ENCODE measurements at regions not wholly inside any gene's neighbourhood (a gene's known extent, or its start where the extent isn't known, plus 50 kb on each side); places are given as distances from the start of the nearest gene placed in this dataset.
"Not testable (repeated sequence)": the region's sequence is repeated elsewhere in the genome, so short reads cannot be mapped to it uniquely, and the experiment has no call there.

DNA sequence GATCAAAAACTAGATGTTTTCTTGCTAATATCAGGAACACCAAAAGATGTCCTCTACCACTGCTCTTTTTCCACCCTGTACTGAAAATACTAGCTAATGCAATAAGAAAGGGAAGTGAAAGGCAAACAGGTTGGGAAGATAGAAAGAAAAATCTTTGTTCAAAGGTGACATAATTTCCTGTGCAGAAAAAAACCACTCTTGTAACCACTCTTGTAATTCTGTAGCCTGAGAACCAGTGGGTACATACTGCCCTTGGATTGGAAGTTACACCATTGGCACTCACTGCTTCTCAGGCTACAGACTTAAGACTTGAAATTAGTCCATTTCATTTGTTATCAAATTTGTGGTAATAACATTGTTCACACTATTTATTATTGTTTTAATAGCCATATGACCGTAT is 263.0 kb upstream of the TGIF2LX start:
- TF ChIP-seq, protein P1, sequence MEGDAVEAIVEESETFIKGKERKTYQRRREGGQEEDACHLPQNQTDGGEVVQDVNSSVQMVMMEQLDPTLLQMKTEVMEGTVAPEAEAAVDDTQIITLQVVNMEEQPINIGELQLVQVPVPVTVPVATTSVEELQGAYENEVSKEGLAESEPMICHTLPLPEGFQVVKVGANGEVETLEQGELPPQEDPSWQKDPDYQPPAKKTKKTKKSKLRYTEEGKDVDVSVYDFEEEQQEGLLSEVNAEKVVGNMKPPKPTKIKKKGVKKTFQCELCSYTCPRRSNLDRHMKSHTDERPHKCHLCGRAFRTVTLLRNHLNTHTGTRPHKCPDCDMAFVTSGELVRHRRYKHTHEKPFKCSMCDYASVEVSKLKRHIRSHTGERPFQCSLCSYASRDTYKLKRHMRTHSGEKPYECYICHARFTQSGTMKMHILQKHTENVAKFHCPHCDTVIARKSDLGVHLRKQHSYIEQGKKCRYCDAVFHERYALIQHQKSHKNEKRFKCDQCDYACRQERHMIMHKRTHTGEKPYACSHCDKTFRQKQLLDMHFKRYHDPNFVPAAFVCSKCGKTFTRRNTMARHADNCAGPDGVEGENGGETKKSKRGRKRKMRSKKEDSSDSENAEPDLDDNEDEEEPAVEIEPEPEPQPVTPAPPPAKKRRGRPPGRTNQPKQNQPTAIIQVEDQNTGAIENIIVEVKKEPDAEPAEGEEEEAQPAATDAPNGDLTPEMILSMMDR (IDR thresholded peaks at IDR 0.05) = not testable (repeated sequence)
- not testable (repeated sequence) for TF ChIP-seq EP300, POLR2A (IDR thresholded peaks at IDR 0.05)

Data from tibial nerve (tissue), 4 donors.